ENCODE measurements at regions not wholly inside any gene's neighbourhood (a gene's known extent, or its start where the extent isn't known, plus 50 kb on each side); places are given as distances from the start of the nearest gene placed in this dataset.

- no peak for FAIRE-seq
- no peak for ATAC-seq
These were observed 951.1 kb upstream of the CNTNAP5 start for GRCh38 chr2:123073956-123074355.

More at GRCh38 chr2:123073956-123074355, 951.1 kb upstream of the CNTNAP5 start:
- no peaks in the 10 kb centered on the region for H3K79me2 ChIP-seq (ENCODE audit: control insufficient read depth, insufficient read depth, low read length)
- H3K36me3 ChIP-seq (ENCODE audit: control insufficient read depth, insufficient read depth, low read length), result no peaks in the 10 kb centered on the region
- no peaks in the 10 kb centered on the region for H3K9me3 ChIP-seq (replicated peaks; ENCODE audit: control insufficient read depth, insufficient read depth, low read depth, low read length)
- CTCF ChIA-PET (ENCODE audit: low intra/inter-chr PET ratio), result no interaction called here
- no peak overlapping the region for H3K27ac ChIP-seq (ENCODE audit: extremely low read depth, low read depth, low read length)
- no TSS peak for BruUV-seq (replicated peaks)
- no peak overlapping the region for H3K4me3 ChIP-seq
- no peak overlapping the region for H3K9ac ChIP-seq (ENCODE audit: insufficient read depth in 1 of 2, low read depth in 2 of 2, low read length in 2 of 2)
- no peaks in the 10 kb centered on the region for H3K4me1 ChIP-seq (replicated peaks in 1 of 2; ENCODE audit: control insufficient read depth in 2 of 2, insufficient read depth in 2 of 2, low read length in 2 of 2)
- in situ Hi-C loops (cut with MboI), result no loop called here
- TF ChIP-seq LARP7 (IDR thresholded peaks at IDR 0.05) (no peak), FOXK2 (conservative IDR thresholded peaks at IDR 0.05 in 1 of 2, IDR thresholded peaks at IDR 0.05 in 1 of 2; ENCODE audit: low read depth in 2 of 2) (no peak), SMAD4 (CRISPR knock-in tag; conservative IDR thresholded peaks at IDR 0.05) (no peak), DEAF1 (CRISPR knock-in tag; IDR thresholded peaks at IDR 0.05) (no peak), JUNB (CRISPR knock-in tag; conservative IDR thresholded peaks at IDR 0.05) (no peak), PPARD (CRISPR knock-in tag; IDR thresholded peaks at IDR 0.05) (no peak)
- TF ChIP-seq, protein P1, sequence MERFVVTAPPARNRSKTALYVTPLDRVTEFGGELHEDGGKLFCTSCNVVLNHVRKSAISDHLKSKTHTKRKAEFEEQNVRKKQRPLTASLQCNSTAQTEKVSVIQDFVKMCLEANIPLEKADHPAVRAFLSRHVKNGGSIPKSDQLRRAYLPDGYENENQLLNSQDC (CRISPR knock-in tag; IDR thresholded peaks at IDR 0.05), result no peak
- no peaks in the 10 kb centered on the region for H3K9me1 ChIP-seq (ENCODE audit: control insufficient read depth, insufficient read depth, low read length)
- POLR2A ChIA-PET, result no interaction called here
- intact Hi-C loops (cut with micrococcal nuclease), result no loop called here
- H3K4me2 ChIP-seq (ENCODE audit: insufficient read depth, low read length), result no peak overlapping the region
- no peak overlapping the region for H2AFZ ChIP-seq (ENCODE audit: low read depth, low read length)
- H3K27me3 ChIP-seq (ENCODE audit: control insufficient read depth in 2 of 2, insufficient read depth in 2 of 2, low read length in 2 of 2), result no peaks in the 10 kb centered on the region
- no peak for DNase-seq (ENCODE audit: extremely low read depth in 1 of 4, low spot score in 3 of 4)
- no peaks in the 10 kb centered on the region for H4K20me1 ChIP-seq (replicated peaks; ENCODE audit: control insufficient read depth, insufficient read depth, low read length)
